GM18507 (cell line): ENCODE measurements at regions not wholly inside any gene's neighbourhood (a gene's known extent, or its start where the extent isn't known, plus 50 kb on each side); places are given as distances from the start of the nearest gene placed in this dataset.
"Not testable (repeated sequence)": the region's sequence is repeated elsewhere in the genome, so short reads cannot be mapped to it uniquely, and the experiment has no call there.

Experiments
- DNase-seq: peaks from one replicate; pipeline ENCODE4 v3.0.0; 2011; ENCODE audit warnings: low read depth; ENCODE audit not compliant: insufficient read length; ENCODE audit errors: extremely low spot score
- FAIRE-seq: peaks from 2 replicates; lab custom pipeline; 2011; peaks lifted over from hg19 to GRCh38; lab: Jason Lieb, UNC

DNA sequence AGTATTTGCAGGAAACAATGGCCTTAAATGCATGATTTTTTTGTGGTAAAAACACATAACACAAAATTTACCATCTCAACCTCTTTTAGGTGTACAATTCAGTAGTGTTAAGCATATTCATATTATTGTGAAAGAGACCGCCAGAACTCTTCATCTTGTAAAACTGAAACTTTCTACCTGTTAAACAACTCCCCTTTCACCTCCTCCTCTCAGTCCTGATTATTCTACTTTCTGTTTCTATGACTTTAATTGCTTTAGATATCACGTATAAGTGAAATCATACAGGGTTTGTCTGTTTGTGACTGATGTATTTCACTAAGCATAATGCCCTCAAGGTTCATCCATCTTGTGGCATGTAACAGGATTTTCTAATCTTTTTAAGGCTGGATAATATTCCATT, 353.4 kb downstream of the ADAMTS20 start:
- FAIRE-seq: peak; percentile 45
- DNase-seq: no peak

DNA sequence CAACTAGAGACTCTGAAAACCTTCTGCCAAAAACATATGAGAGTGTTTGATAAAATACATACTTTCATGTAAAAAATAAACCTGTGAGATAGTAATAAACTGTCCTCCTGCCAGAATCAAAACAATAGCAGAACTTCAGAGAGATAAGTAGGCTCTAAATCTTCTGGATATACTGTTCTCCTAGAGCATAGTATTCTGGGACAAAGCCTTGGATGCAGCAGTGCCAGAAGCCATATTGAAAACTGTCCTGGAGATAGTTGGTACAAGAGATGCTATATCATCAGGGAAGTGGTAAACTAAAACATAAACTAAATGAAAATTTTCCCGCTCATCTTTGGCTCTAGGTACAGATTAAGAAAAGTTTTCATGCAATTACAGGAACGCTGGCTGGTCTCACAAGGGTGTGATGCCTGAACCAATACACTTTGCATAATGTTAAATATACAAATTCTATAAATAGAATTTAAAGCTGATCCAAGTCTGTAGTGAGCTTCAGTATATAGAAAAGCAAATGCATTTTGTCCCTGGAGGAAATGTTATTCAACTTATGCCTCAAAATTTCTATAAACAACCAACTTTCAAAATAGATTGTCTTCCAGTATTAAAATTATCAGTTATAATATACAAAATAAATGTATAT, 355.6 kb downstream of the ADAMTS20 start:
- DNase-seq: no peak
- FAIRE-seq: no peak

DNA sequence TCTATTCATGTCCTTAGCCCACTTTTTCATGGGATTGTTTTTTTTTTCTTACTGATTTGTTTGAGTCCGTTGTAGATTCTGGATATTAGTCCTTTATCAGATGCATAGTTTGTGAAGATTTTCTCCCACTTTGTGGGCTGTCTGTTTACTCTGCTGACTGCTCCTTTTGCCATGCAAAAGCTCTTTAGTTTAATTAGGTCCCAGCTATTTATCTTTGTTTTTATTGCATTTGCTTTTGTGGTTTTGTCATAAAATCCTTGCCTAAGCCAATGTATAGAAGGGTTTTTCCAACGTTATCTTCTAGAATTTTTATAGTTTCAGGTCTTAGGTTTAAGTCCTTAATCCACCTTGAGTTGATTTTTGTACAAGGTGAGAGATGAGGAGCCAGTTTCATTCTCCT, 358.9 kb downstream of the ADAMTS20 start:
- not testable (repeated sequence) for DNase-seq, FAIRE-seq

DNA sequence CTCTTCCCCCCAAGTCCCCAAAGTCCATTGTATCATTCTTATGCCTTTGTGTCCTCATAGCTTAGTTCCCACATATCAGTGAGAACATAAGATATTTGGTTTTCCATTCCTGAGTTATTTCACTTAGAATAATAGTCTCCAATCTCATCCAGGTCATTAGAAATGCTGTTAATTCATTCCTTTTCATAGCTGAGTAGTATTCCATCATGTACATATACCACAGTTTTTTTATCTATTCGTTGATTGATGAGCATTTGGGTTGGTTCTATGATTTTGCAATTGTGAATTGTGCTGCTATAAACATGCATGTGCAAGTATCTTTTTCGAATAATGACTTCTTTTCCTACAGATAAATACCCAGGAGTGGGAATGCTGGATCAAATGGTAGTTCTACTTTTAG, 359.6 kb downstream of the ADAMTS20 start:
- DNase-seq, FAIRE-seq: not testable (repeated sequence)

DNA sequence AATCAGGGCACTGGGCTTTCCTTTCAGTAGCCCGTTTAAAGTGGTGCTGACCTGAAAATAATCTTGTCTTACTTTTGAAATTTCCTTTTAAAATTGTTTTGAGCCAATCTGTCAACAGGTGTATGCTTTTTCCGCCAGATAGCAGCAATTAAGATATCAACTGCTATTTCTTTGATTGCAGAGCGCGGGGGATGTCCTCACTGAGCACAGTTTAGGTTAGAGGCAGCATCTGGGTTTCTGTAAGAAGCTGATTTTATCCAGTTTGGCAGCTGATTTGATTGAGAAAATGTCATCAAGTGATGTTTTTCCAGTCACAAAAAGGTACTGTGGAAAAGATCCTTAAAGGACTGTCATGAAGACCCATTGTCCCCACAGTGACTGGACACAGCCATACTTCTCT, 371.8 kb downstream of the ADAMTS20 start:
- FAIRE-seq: no peak
- DNase-seq: no peak

DNA sequence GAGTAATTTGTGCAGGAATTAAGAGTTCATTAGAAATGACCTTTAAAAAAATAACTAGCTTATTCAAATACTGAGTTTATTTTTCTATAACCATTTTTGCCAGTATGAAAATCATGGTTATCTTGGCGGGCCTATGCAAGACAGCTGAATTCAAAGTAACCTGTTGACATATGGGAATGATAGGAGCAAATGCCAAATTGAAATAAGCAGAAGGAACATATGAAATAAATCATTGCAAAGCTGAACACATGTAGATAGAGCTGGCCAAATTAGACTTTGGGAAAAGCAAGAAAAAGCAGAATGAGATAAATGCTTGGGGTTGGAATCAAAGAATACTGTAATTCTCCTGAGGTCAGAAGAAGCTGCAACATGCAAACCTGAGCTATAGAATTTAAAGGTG, 372.5 kb downstream of the ADAMTS20 start:
- DNase-seq (no peak), FAIRE-seq (no peak)

DNA sequence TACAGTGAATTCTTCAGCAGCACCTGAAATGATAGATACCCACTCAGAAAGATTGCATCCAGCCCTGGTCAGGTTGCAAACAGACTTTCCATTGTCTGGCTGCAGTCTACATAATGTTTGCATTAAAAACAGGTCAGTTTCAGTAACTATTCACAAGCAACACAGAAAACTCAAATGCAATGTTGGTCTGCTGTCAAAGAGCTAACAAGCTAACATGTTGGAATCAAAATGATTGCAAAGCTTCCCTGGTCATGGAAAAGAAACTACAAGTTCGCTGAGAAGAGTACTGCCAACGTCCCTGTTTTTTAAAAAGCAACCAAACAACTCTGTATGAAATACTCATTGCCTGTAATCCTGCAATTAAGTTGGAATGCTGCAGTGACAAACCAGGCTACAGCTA, 374.7 kb downstream of the ADAMTS20 start:
- FAIRE-seq (no peak), DNase-seq (no peak)

DNA sequence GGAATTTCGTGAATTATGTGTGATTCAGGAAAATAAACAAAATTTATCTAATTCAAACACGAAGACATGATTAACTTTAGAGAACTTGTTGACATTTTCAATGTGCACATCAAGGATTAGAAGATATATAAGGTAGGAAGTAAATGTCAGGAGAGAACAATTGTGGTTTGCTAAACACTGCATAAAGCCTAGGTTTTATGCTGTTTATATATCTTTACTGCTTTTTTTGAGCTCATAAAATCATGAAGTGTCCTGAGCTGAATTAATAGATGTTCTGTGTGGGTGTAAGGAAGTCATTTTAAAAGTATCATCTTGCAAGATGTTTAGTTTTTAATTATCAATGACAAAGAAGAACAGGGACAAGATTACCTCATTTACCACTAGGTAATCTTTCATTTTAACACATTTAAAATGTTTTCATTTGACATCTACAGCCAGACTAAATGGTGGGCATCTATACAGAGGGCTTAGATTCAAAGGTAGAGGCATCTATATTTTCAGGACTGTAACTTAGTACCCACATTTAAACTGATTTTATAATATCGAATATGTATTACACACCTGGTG, 382.8 kb downstream of the ADAMTS20 start:
- DNase-seq: no peak
- FAIRE-seq: no peak

DNA sequence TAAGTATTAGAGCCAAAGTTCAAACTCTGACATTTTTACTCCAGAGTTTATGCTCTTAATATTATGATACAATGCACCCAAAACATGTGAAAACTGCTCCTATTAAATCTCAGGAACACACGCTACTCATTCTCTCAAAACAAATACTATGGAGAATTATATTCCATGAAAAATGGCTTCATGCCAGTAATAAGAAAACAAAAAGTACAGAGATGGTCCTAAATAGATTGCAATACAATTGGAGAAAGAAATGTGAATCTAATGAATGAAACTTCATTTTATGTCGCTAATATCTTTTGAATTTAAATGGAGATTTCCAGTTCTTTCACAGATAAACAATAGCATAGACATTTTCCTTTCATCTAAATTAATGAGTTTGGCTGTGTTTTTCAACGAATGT, 384.3 kb downstream of the ADAMTS20 start:
- DNase-seq (no peak), FAIRE-seq (no peak)

DNA sequence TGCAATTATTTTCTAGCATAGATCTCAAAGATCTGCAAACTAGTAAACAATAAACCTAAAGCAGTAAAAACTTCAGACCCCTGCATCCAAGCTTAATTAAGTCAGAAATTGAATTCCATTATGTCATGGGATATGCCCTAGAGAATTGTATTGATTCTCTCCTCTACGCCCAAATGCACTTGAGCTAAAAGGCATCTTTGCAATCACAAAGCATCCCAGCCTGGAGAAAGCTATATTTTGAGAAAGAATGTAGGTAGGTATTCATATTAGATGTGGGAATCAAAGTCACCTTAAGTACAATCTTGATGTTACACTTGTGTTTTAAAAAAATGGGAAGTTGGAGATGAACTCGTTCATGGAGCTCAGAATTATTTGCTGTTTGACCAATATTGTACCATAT, 386.7 kb downstream of the ADAMTS20 start:
- no peak for DNase-seq
- no peak for FAIRE-seq

DNA sequence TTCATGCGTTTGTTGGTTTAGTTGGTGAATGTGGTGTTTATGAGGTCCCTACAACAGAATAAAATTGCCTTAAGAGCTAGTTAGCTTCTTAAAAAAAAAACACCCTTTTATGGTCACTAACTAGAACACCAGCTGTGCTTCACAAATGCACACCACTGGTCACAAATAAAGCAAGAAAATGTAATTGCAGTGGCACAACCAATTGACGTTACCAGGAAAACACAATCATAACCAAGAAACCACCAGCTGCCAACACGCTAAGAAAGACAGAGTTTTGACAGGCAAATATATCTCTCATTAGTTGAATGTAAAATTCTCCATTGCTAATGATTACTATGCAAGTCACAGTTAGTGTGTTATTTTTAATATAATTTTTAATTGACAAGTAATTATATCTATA, 389.9 kb downstream of the ADAMTS20 start:
- FAIRE-seq (no peak), DNase-seq (no peak)

DNA sequence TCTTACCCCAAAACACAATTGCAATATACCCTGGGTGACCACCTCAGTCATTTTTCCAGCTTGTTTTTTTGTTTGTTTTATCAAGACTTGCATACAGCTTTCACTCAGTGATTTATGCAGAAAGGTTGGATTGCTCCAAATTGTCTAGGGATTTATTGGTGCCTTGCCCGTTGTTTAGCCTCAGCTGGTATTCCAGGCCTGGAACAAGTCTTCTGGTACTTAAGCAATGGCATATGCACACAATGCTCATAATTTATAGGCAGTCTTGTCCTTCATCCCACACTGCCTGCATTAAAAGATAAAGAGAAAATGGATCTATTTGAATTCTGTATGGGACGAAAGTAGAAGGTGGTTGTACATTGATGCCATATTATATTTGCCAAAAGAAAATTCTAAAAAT, 392.5 kb downstream of the ADAMTS20 start:
- DNase-seq (no peak), FAIRE-seq (no peak)

DNA sequence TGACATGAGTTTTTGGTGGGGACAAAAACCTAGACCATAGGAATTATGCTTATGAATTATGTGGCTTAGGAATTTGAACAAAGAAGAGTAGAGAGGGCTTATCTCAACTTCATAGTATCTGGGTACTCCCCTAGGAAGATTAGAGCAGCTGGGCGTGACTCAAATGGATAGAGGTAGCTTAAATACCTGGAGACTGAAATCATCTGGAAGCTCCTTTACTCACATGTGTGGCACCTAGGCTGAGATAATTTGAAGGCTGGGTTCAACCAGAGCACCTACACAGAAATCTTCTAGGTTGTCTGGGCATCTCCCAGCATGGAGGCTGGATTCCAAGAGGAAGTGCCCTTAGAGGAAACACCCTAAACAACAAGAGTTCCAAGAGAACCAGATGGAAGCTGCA, 393.9 kb downstream of the ADAMTS20 start:
- no peak for FAIRE-seq

DNA sequence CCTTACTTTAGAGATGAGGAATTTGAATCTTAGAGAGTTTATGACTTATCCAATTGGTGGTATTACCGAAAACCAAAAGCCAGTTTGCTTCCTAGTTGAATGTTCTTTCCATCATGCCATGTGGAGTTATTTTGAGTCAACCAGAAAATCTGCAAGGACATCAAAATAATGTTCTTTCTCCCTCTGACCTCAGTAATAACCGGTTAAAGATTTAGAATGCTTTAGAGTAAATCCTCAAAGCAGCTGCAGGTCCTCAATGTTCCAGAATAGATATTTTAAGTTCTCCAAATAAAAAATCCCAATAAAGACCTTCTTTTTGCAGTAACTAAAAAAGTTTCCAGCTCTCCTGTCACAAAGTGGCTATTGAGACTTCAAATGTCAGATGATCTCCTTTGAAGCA, 396.6 kb downstream of the ADAMTS20 start:
- FAIRE-seq (no peak), DNase-seq (no peak)

More for the DNA sequence above, 393.9 kb downstream of the ADAMTS20 start:
- no peak for DNase-seq

DNA sequence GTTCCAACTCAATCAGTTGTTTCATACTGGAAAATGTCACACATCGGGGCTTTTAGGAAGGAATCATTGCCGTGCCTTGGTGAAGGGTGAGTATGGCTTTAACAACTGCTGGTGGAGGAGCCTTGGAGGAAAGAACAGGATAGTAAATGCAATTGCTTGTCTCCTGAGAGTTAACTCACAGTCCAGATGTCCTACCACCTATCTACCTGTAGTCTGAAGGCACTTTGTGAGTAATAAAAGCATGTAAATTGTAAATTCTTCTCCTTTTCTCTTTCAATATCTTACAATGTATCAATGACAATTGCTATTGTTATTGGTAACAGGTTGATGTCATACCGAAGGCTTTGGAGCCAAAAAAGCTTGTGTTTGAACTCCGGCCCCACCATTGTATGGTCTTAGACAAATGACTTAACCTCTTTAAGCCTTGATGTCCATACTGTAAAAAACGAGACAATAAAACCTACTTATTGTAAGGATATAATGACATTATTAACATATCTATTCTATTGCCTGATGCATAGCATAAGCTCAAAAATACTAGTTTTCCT, 397.4 kb downstream of the ADAMTS20 start:
- DNase-seq (no peak), FAIRE-seq (no peak)

DNA sequence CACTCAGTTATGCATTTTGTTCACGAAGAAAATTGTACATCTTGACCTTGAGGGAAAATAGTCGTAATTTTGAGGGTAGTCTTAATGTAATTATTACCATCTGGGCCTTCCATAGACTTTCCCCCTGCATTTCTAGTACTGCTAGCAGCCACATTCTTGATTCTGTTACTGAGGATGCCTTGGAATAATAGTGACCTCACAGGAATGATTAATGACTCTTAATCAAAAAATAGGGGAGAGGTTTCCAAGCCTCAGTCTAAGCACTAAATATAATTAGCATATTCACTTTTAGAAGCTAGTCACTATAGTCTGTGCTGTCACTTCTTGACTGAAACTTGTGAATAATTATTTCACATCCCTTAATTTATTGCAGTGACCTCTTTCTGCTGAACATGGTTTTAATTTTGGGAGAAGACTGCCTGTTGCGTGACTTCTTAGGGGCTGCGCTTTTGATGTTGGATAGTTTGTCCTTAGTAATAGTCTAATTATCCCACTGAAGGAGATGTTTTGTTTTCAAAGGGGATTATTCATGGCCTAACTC, 400.5 kb downstream of the ADAMTS20 start:
- FAIRE-seq: no peak
- no peak for DNase-seq

DNA sequence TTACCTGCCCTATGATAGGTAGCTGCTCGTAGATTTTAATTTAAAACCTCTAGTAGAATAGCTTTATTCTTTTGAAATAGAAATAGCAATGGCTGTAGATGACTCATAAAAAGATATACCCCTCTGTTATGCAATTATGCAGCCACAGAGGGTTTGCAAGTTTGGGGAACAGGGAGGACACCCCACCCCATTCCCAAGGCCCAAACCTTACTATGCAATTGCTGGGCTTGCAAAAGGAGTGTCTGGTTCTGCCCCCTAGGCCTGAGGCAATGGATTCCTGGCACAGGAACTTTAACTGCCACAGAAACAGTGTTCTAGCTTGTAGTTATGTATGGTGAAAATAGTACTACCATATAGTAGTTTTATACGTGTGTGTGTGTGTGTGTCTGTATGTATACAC, 403.3 kb downstream of the ADAMTS20 start:
- FAIRE-seq (no peak), DNase-seq (no peak)

DNA sequence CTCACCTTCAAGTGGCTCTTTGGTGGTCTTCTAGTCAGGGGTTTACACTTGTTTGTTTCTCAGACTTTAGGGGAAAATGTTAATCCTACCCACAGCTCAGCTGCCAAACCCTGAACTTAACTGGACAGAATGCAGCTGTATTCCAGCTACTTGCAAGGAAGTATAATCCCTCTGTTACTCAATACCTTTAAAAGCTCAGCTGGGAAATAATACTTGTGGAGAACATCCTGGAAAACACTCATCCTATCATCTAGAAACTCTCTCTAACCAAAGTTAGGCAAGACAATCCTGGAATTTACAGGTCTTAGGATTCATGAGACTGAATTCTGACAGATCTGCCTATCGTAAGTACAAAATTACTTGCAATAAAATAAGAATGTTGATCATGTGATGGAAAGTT, 404.1 kb downstream of the ADAMTS20 start:
- no peak for DNase-seq
- no peak for FAIRE-seq

DNA sequence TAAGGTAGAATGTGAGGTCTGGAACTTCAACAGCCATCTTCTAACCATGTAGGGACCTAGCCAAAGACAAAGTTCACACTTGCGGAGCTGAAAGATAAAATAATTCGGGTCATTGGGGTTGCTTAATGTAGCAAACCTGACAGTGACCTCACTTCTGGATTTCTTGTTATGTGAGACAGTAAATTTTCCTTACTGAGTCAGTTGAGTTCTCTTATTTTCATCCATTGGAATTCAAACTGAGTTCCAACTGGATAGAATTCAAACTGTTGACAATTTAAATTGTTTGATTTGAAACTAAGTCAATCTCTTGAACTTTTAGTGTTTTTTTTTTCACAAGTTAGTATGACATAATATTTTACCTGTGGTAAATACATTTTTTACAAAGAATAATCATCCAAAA, 406.5 kb downstream of the ADAMTS20 start:
- FAIRE-seq (no peak), DNase-seq (no peak)

DNA sequence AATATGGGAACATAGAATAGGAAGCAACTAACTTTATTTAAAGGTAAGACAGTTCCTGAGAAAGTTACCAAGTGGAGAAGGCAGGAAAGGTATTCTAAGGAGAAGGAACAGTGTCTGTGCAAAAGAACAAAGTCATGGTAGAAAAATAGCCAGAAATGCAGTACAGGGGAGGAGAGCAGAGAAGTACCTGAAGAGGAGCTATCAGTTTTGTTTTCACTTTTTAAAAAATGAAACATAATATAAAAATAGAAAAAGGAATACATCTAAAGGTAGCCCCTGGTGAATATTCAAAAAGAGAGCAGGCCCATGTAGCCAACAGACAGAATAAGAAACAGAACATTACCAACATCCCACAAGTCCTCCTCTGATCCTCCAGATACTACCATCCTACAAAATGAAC, 408.7 kb downstream of the ADAMTS20 start:
- no peak for DNase-seq
- FAIRE-seq: no peak

DNA sequence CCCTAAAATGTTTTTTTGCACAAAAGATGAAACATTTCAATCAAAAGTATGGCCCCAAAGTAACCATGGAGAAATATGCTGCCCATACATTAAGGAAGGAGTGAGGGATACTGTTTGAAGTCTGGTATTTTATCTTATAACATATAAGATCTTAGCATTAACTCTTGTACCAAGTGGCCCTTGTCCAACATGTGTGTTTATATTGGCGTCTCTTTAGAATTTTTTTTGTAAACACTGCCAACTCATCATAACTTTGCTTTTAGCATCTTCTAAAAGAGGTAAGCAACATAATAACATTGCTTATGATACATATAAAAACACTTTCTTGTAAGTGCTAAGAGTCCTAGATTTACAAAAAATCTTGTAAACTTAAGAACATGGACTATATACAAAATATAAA, 419.7 kb downstream of the ADAMTS20 start:
- DNase-seq (no peak), FAIRE-seq (no peak)
